HepG2 (cell line): ENCODE measurements at regions not wholly inside any gene's neighbourhood (a gene's known extent, or its start where the extent isn't known, plus 50 kb on each side); places are given as distances from the start of the nearest gene placed in this dataset.
A peak's percentile ranks its signal among the peaks of the same experiment; 100 is the strongest.

Source experiments
- AHR ChIP-seq: IDR thresholded peaks from 2 replicates; pipeline ENCODE4 v1.6.1; 2018; ENCODE audit warnings: missing genetic modification reagents, missing compliant biosample characterization
- ATF7-NPFF ChIP-seq: sonication (generic); formaldehyde crosslinking; IDR thresholded peaks from 2 replicates; pipeline ENCODE4 v1.8.1; 2023; ENCODE audit warnings: mild to moderate bottlenecking, low read depth, missing genetic modification reagents, moderate library complexity
- CREB1 ChIP-seq, 2 experiments: fragments of 450-650 bp in 1 of 2; IDR thresholded peaks; 2 replicates each; pipeline ENCODE4 v1.6.1; 2016 to 2017; ENCODE audit warnings: control low read depth in 1 of 2, mild to moderate bottlenecking in 1 of 2, missing compliant biosample characterization in 1 of 2, missing genetic modification characterization in 1 of 2
- EZH2 ChIP-seq: conservative IDR thresholded peaks from 2 replicates; pipeline ENCODE4 v1.6.1; 2012; ENCODE audit warnings: mild to moderate bottlenecking, low read depth, low read length, moderate library complexity
- FOXA3 ChIP-seq: IDR thresholded peaks from 2 replicates; pipeline ENCODE4 v1.6.1; 2016; ENCODE audit warnings: missing genetic modification reagents, missing compliant biosample characterization
- HMGXB3 ChIP-seq: sonication (generic); formaldehyde crosslinking; IDR thresholded peaks from 2 replicates; pipeline ENCODE4 v1.4.0; 2020; ENCODE audit warnings: missing genetic modification reagents, borderline replicate concordance
- HNRNPL ChIP-seq: fragments of 200-400 bp; formaldehyde crosslinking; IDR thresholded peaks from 2 replicates; pipeline ENCODE4 v1.6.1; 2017; ENCODE audit warnings: mild to moderate bottlenecking, low read depth, low read length
- KDM2A ChIP-seq: sonication (generic); formaldehyde crosslinking; IDR thresholded peaks from 2 replicates; pipeline ENCODE4 v1.4.0; 2020; ENCODE audit warnings: low read depth, missing genetic modification reagents, borderline replicate concordance
- MEIS2 ChIP-seq: sonication (generic); formaldehyde crosslinking; IDR thresholded peaks from 2 replicates; pipeline ENCODE4 v1.9.0; 2021; ENCODE audit warnings: mild to moderate bottlenecking, missing genetic modification reagents
- NBN ChIP-seq: fragments of 450-650 bp; conservative IDR thresholded peaks from 2 replicates; pipeline ENCODE4 v1.6.1; 2017
- NR0B2 ChIP-seq: sonication (generic); formaldehyde crosslinking; IDR thresholded peaks from 2 replicates; pipeline ENCODE4 v1.4.0; 2020; ENCODE audit warnings: mild to moderate bottlenecking, missing genetic modification reagents
- POLR2A ChIP-seq, 2 experiments: IDR thresholded peaks; 2 replicates each; pipeline ENCODE4 v1.6.1; 2011; ENCODE audit warnings: low read depth in 2 of 2, low read length in 2 of 2, mild to moderate bottlenecking in 1 of 2, moderate library complexity in 1 of 2; ENCODE audit not compliant: insufficient read depth in 1 of 2
- RAD51 ChIP-seq: fragments of 450-650 bp; IDR thresholded peaks from 2 replicates; pipeline ENCODE4 v1.6.1; 2016; ENCODE audit warnings: borderline replicate concordance
- SALL1 ChIP-seq: sonication (generic); formaldehyde crosslinking; IDR thresholded peaks from 2 replicates; pipeline ENCODE4 v1.8.0; 2022; ENCODE audit warnings: mild to moderate bottlenecking, missing genetic modification reagents
- SMARCC2 ChIP-seq: fragments of 450-650 bp; IDR thresholded peaks from 2 replicates; pipeline ENCODE4 v1.6.1; 2017; ENCODE audit warnings: antibody characterized with exemption, mild to moderate bottlenecking
- ZBTB7A ChIP-seq: sonication (generic); formaldehyde crosslinking; IDR thresholded peaks from 2 replicates; pipeline ENCODE4 v1.8.0; 2022; ENCODE audit warnings: mild to moderate bottlenecking, missing genetic modification reagents
- ZKSCAN5 ChIP-seq: sonication (generic); formaldehyde crosslinking; IDR thresholded peaks from 2 replicates; pipeline ENCODE4 v1.5.1; 2020; ENCODE audit warnings: mild to moderate bottlenecking, missing genetic modification reagents
- ZMYM2 ChIP-seq: sonication (generic); formaldehyde crosslinking; IDR thresholded peaks from 2 replicates; pipeline ENCODE4 v1.8.0; 2022; ENCODE audit warnings: mild to moderate bottlenecking, missing genetic modification reagents
- ZMYM4 ChIP-seq: sonication (generic); formaldehyde crosslinking; IDR thresholded peaks from 2 replicates; pipeline ENCODE4 v1.8.1; 2023; ENCODE audit warnings: mild to moderate bottlenecking, missing genetic modification reagents
- ZNF3 ChIP-seq: IDR thresholded peaks from 2 replicates; pipeline ENCODE4 v1.7.0; 2017; ENCODE audit warnings: inconsistent platforms
- ZNF383 ChIP-seq: sonication (generic); formaldehyde crosslinking; IDR thresholded peaks from 2 replicates; pipeline ENCODE4 v1.4.0; 2020; ENCODE audit warnings: missing genetic modification reagents, mild to moderate bottlenecking, borderline replicate concordance
- ZNF451 ChIP-seq: sonication (generic); formaldehyde crosslinking; IDR thresholded peaks from 2 replicates; pipeline ENCODE4 v1.5.0; 2020; ENCODE audit warnings: mild to moderate bottlenecking, missing genetic modification reagents
- ZNF468 ChIP-seq: sonication (generic); formaldehyde crosslinking; IDR thresholded peaks from 2 replicates; pipeline ENCODE4 v1.8.0; 2022; ENCODE audit warnings: mild to moderate bottlenecking, moderate library complexity, missing genetic modification reagents
- ZNF547 ChIP-seq: sonication (generic); formaldehyde crosslinking; IDR thresholded peaks from 2 replicates; pipeline ENCODE4 v1.5.1; 2020; ENCODE audit warnings: mild to moderate bottlenecking, missing genetic modification reagents
- ZNF570 ChIP-seq: sonication (generic); formaldehyde crosslinking; IDR thresholded peaks from 2 replicates; pipeline ENCODE4 v1.4.0; 2020; ENCODE audit warnings: mild to moderate bottlenecking, missing genetic modification reagents, borderline replicate concordance
- ZNF747 ChIP-seq: sonication (generic); formaldehyde crosslinking; IDR thresholded peaks from 2 replicates; pipeline ENCODE4 v1.8.1; 2023; ENCODE audit warnings: missing genetic modification reagents, mild to moderate bottlenecking, borderline replicate concordance
- ZNF839 ChIP-seq: sonication (generic); formaldehyde crosslinking; IDR thresholded peaks from 2 replicates; pipeline ENCODE4 v1.4.0; 2020; ENCODE audit warnings: missing genetic modification reagents, mild to moderate bottlenecking, borderline replicate concordance
- TF ChIP-seq, protein P1 (sequence below): sonication (generic); formaldehyde crosslinking; IDR thresholded peaks from 2 replicates; pipeline ENCODE4 v1.4.0; 2020; ENCODE audit warnings: mild to moderate bottlenecking, missing genetic modification reagents

- TF ChIP-seq ZNF839 (CRISPR knock-in tag): 0 out of 2 replicates have a peak, but pooled peaks have one; percentile 51
- peak; percentile 66; the same call in 1 of the 2 replicates for TF ChIP-seq ZNF570 (CRISPR knock-in tag)
- peak; percentile 49; the same call in 1 of the 2 replicates for TF ChIP-seq MEIS2
- TF ChIP-seq NBN: no peak
- no peak for TF ChIP-seq ZBTB7A (CRISPR knock-in tag)
- TF ChIP-seq HNRNPL: 0 out of 2 replicates have a peak, but pooled peaks have one; percentile 55
- no peak for TF ChIP-seq AHR
- TF ChIP-seq, protein P1, sequence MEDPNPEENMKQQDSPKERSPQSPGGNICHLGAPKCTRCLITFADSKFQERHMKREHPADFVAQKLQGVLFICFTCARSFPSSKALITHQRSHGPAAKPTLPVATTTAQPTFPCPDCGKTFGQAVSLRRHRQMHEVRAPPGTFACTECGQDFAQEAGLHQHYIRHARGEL (CRISPR knock-in tag): no peak
- peak; percentile 78 for TF ChIP-seq KDM2A (CRISPR knock-in tag)
- no peak for TF ChIP-seq ZKSCAN5 (CRISPR knock-in tag)
- peak; percentile 90 for TF ChIP-seq NR0B2 (CRISPR knock-in tag)
- TF ChIP-seq FOXA3: peak; percentile 58
- no peak for TF ChIP-seq ZMYM2 (CRISPR knock-in tag)
- no peak for TF ChIP-seq SMARCC2
- peak; percentile 71; the same call in 1 of the 2 replicates for TF ChIP-seq SALL1 (CRISPR knock-in tag)
- no peak for TF ChIP-seq HMGXB3 (CRISPR knock-in tag)
- TF ChIP-seq ZNF383: no peak
- TF ChIP-seq RAD51: no peak
- 0 out of 2 replicates have a peak, but pooled peaks have one; percentile 33 for TF ChIP-seq ZNF747 (CRISPR knock-in tag)
- TF ChIP-seq EZH2: no peak
- no peak; the same call in 1 of the 2 replicates for TF ChIP-seq ZNF451 (CRISPR knock-in tag)
- TF ChIP-seq ATF7-NPFF (CRISPR knock-in tag): peak; percentile 45; the same call in 1 of the 2 replicates
- no peak for TF ChIP-seq CREB1 (IDR thresholded peaks at IDR 0.05)
- no peak for TF ChIP-seq CREB1 (CRISPR knock-in tag; IDR thresholded peaks at IDR 0.05)
- TF ChIP-seq ZNF468 (CRISPR knock-in tag): no peak
- no peak for TF ChIP-seq ZNF3 (CRISPR knock-in tag)
- TF ChIP-seq ZMYM4 (CRISPR knock-in tag): peak; percentile 67
- peak; percentile 76; the same call in 1 of the 2 replicates for TF ChIP-seq ZNF547 (CRISPR knock-in tag)
- TF ChIP-seq POLR2A (IDR thresholded peaks at IDR 0.05; ENCODE audit: insufficient read depth in 1 of 2, low read depth in 2 of 2, low read length in 2 of 2): peak in 1 of 2 experiments; percentile 53; a peak in 2 of 4 replicates
Measured at GRCh38 chr13:50125554-50126262, 110.5 kb downstream of the KCNRG start (continued).
